ENCODE measurements at regions not wholly inside any gene's neighbourhood (a gene's known extent, or its start where the extent isn't known, plus 50 kb on each side); places are given as distances from the start of the nearest gene placed in this dataset.

DNA sequence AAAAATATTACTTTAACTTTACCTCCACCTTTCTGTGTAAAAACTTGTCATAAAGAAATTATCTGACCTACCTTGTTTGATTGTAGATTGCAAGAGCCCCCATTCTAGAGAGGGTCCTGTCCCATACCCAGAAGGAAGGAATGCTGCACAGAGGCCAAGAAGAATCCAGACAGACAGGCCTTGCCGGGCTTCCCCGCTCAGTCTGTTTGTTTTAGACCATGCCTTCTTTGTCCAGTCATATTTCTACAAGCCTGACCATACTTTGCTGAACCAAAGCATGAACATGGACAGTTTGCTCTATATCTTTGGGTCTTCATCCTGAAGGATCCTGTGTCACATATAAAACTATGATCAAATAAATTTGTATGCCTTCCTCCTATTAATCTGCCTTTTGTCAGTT lies 95.8 kb upstream of the MYCBP2 start:
- DNase-seq = no peak

DNA sequence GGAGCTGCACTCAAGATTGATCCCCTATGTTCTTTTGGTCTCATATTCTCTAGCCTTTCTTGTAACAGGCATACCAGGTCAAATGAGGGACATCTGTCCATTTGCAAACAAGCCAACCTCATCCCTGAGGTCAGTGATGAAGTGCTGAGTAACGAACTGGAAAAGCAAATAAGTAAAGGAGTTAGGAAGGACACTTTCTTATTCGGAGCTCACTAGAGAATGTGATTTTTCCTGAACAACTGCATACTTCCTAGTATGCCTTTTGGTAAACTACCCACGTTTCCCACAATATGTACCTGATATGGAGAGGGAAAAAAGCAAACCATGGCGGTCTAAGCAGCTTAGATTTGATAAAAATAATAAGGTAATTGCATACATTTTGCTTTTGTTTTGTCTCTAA lies 91.0 kb upstream of the MYCBP2 start:
- no peak for DNase-seq

DNA sequence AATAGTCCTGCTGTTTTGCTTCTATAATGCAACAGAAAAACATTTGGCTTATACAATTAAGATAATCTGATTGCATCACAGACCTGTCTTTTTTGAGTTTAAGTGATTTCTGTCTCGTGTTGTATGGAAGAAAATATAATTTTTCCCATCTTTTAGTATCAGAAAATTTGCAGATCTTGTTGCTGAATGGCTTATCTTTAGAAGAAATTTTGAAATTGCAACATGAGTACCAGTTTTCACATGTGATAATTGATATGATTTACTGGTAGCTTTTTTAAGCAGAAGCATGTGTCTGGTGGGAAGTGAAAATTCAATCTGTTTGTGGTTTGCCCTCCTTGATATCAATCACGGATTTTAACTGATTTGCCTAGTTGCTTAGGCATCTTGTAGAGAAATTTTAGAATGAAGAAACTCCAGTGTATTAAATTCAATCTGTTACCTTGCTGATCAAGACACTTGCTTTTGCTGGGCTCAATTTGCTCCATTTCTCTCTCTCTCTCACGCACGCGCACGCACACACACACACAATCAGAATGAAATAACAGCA lies 89.8 kb upstream of the MYCBP2 start:
- no peak for DNase-seq

DNA sequence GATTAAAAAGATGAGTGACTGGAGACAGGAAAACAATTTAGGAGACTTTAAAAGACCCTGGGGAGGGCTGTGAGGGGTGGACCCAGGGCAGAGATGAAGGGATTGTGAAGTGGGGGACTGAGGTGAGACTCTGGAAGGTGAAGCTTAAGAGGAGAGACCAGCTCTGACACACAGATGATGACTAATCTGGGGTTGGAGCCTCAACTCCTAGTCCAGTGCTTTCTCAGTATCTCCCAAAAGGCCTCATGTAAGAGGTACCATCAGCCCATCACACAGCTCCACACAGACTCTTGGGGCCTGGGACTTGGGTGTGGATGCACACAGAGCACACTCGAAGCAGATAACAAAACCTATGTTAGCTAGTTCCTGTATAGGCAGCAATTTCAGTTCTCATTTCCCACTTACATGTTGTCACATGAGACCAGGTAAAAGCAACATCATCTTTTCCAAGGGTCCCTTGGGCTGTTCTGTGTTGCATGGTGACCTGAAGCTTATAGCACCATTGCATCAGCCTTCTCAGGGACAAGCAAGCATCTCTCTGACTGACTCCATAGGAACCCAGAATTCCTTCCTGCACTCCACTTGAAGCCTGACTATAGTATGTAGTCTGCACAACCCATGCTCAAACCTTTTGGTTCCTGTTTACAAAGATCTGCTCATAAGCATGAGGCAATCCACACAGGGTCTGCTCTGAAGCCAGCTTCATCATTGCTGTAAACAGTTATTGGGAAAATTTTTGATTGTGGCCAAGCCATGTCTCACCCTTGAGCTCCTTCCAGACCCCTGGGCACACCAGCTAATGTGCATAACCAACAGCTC lies 88.6 kb upstream of the MYCBP2 start:
- DNase-seq = peak in 1 of 2 experiments; percentile 48

DNA sequence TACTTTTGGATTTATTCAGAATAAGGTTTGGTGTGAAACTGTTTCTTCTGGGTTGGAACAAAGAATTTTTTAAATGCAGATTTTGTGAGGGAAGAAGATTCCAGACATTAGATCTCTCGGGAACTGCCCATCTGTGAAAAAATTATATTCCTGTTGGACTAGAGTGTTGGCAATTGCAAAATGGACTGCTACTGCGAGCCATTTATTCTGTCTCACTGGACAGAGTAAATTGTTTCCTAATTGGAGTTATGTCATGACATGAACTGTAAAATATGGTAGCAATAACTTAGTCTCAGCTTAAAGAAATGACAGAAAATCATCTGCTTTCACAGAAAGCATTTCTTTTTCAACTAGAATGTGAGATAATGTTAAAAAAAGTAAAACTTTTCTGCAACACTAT lies 86.0 kb upstream of the MYCBP2 start:
- no peak for DNase-seq

DNA sequence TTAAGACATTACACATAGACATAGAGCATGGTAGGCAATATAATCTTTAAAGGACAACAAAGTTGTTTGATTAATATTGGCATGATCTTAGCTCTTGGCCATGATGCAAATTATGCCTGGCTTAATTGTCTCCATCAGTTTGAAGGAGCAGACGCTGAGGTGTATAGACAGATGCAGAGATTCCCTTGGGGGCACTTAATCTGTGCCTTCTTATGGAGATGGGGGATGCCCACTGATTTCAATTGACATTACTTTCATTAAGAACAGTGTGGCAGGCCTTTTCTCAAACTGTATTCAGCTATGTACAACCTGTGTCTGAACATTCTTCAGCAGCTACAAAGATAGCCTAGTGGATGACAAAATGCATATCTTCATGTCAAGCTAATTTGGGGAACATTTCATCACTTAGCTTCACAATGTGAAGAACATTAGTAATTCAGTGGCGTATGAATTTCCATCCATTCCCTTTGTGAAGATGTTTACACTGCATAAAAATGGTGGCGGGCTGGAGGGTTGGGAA lies 85.3 kb upstream of the MYCBP2 start:
- no peak for DNase-seq

DNA sequence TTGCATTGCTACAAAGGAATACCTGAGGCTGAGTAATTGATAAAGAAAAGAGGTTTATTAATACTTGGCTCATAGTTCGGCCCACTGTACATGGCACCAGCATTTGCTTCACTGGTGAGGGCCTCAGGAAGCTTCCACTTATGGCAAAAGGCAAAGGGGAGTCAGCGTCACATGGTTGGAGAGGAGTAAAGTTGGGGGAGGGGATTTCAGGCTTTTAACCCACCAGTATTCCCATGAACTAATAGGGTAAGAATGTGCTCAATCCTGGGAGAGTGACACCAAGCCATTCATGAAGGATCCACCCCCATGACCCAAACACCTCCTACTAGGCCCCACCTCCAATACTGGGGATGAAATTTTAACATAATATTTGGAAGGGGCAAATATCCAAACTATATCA lies 82.5 kb upstream of the MYCBP2 start:
- DNase-seq = no peak

DNA sequence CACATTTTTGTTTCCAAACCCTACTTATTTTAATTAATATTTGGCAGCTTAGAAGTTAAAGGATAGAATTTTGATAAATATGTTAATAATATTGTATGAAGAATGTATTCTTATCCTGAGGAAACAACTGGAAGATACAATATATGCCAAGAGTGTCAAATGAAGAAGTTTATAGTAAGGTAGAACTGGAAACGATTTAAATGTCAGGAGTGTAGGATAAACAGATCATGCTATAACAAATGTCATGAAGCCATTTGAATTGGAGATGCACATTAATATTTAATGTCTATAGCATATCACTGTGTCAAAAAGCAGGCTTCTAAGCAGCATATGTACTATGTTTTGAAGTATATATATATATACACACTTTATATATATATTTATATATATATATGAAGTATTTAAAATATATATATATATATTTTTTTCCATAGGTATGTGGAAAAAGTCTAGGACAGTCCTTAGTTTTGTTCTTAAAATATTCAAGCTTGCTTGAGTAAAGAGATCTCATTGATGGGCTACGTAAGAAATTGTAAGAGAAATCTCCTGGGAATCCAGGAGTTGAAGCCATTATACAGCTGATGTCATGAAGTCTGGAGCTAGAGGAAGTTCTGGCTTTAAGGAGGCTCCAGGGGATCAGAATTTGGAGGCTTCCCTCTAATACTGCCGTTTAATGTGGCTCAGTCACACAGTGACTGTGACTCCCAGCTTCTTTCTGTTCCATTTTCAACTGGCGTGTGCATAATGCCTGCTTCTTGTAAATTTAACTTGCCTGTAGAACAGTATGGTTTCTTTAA lies 79.9 kb upstream of the MYCBP2 start:
- no peak for DNase-seq

DNA sequence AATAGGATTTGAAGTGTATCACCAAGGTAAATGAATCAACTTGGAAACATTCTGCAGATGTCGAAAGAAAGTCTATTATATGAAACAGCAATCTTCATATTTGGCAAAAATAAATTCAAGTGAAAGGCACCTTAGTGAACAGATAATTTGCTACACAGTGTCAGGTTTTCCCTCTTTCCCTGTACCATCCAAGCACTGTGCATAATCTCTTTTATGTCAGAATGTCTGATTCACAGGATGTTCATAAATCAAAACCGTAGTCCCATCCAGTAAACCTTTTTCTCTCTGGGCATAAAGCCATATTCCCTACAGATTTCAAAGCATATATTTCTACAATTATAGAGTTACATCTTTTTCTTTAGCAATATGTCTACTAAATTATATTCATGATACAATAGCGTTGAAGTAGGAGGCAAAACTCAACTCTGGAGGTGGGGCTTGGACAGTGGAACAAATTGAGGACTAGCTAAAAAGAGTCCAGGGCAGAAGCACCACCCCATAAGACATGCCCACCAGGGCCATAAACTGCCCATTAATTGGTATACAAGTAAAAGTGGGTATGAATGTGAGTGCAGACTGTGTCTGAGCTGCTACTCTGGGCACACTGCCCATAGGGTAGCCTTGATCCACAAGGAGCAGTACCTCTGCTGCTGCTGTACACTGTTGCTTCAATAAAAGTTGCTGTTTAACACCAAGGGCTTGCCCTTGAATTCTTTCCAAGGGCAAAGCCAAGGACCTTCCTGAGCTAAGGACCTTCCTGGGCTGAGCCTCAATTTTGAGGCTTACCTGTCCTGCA lies 72.1 kb upstream of the MYCBP2 start:
- no peak for DNase-seq

DNA sequence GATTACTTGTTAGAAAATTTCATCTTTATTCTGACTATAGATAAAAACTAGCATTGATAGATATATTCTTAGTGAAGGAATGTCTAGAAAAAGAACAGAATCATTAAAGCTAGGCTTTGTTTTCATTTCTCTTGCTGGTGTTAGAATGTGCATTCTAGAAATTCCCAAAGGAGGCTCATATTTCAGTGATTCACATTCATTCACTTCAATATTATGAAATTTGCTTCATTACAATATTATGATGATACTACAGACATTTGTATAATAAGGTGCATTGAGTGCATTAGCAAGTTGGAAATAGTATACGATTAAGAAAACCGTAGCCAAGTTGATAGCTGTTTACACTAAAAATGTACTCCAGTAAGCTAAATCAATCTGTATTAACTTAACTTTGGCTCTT lies 70.7 kb upstream of the MYCBP2 start:
- no peak for DNase-seq

DNA sequence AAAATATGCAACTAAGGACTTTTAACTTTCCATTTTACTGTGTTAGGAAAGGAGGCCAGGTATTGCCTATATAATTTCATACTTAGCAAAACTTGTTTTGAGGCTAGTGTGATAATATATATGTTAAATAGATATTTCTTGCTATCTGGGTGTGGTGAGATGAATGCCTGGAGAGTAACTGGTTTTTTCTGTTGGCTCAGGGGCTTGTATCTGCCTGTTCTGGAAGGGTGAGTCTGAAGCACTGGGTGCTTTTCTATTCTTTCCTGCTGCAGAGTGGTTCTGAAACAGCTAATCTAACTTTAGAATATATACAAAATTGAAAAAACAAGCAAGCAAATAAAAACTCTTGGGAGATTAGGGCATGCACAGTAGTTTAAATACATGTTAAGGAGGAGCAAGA lies 64.6 kb upstream of the MYCBP2 start:
- DNase-seq = no peak

DNA sequence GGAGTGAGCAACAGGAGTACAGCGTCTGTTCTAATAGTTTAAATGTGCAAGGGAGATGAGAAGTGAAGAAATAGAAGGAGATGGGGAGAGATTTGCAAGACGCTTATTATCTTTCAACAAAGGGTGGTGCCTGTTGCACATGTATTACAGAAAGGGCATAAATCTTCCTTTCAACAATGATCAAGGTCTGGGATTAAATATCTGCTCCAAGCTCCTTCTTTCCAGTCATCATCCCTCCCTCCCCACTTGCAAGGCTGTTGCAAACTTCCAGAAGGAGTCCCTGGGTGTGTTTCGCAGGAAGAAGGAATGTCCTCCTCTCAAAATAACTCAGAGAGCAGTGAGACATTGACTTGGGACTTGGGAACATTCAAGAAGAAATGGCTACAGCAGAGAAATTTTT lies 63.5 kb upstream of the MYCBP2 start:
- no peak for DNase-seq

DNA sequence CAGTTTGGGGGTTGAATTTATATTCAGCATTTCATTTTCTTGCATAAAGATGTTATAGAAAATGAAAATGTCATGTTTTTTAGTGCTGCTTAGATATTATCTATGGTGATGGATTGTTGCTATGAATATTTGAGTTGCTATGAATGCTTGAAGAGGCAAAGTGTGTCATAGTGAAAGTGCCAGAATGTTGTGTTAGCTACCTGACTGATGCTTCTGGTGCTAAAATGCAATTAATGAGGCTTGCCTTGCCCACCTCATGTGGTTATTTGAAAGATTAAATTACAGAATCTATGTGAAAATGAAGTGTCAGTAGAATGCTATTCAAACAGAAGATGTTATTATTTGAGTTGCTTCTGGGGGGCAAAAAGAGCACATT lies 62.7 kb upstream of the MYCBP2 start:
- DNase-seq = no peak

DNA sequence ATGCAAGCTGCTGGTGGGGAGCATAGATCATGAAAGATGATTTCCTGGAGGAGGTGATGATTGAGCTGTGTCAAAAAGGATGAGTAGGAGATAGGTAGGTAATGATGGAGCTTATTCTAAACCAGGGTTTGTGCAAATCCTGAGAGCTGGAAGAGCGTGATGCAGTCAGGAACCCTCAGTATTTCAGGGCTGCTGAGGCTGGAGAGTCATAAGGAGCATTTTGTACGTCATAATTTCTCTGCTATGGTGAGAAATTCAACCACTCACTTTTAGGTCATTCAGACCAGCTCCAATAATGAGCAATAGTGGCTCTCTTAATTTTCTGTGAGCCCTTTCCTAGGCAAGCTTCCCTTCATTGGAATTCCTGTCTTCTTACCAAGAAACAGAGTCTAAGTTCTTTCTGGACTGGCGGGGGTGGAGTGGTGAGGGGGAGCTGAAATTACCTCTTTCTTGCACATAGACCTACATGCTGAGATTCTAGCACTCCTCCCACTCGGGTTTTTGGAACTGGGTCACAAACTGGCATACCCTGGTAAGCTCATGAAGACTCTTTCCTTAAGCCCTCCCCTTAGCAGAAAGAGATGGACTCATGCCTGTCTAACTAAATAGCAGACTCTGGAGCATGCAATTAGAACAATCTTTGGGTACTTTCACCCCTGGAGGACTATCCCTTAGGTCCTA lies 62.2 kb upstream of the MYCBP2 start:
- no peak for DNase-seq

DNA sequence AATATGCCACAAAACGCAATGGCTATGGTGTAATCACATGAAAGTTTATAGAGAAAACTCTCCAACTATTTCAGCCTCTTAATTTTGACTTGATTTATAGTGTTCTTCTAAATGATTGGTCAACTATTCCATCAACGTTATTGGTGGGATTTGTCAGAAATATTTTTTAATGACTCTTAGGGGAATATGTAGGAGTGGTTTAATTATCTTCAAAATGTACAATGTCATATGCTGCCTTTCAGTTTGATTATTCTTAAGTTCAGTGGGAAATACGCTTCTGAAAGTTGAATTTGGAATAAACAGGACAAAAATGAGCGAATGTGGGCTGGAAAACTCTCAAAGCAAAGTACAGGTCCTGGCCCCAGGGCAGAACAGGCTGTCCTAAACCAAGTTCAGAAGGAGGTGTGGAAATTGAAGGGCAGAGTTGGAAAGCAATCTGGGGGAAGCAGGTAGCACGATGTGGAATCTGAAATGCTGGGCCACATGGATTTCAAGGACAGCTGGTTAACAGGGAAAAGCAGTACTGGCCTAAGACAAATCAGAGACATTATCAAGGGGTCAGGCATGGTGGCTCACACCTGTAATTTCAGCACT lies 60.8 kb upstream of the MYCBP2 start:
- no peak for DNase-seq

DNA sequence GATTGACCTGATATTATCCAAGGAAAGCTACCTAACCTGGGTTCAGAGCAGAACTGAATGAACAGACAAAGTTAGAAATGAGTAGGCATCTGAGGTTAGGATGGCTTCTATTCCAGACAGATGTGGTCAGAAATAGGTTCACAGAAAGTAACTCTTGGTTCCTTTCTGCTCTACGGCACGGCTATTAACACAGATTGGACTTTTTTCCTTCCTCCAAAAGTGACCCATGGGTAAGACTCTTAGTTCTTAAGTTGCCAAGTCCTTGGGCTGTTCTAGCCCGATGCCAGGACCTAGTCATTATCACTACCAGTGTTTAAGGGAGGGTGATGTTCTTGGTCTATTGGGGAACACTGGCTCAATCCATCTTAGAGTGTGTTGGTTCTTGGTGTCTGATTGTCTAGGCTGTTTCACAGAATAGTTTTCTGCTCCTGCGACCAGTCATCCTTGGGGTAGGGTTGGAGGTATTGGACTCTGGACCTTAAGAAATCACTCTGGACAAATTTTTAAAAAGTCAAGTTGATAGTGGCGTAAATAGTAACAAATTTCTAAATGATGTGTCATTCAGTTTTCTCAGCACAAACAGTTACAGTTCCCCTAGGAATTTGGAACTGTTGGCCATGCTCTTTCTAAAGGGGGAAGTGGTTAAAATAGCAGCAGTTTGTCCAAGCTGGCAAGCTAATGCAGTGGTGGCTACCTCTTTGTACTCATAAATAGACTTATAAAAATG lies 60.1 kb upstream of the MYCBP2 start:
- no peak for DNase-seq

DNA sequence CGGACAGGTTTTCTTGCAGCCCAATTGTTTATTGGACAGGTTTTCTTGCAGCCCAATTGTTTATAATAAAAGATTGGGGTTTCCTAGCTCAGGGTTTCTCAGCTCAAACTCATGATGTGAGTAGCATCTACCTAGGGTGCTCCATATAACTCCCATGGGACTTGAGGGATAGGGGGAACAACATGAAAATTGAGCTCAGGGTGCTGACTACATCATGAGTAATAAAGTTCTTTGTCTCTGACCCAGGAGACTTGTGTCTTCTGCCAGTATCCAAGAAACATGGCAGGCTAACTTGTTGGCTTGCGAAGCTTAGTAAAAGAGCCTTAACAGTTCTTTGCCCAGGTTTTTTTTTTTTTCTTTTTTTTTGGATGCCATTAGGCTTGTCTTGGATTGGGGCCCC lies 59.2 kb upstream of the MYCBP2 start:
- no peak for DNase-seq

DNA sequence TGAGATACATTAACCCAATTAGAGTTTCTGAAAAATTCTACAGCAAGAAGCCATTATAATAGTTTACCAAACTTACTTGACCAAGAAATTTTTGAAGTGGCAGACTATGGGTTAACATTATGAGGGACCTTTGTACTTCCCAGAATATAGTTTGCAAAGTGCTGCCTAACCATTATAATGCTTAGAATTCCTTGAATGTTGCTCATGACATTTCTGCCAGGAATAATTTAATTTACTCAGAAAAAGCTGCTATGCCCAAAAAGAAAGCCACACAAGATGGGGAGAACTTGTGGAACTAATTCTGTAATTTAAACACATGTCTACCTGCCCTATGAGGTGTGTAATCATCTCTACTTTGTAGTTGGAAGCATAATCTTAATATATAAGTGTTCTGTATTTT lies 58.1 kb upstream of the MYCBP2 start:
- DNase-seq = no peak

DNA sequence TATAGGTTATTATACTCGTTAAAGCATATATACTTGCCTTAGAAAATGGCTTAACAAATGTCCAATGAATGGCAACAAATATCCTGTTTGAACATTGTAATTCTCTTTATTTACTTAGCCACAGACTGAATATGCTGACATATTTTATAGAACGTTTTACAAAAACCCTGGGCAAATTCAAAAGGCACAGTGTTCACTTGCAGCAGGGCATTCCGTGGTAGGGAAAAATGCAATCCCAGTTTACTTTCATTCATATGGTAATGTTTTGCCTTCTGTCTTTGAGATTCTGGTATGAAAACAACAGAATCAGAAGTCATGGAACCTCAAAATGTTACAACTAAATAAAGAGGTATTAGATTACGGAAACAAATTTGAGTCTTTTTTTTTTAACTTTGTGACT lies 56.2 kb upstream of the MYCBP2 start:
- DNase-seq = no peak

DNA sequence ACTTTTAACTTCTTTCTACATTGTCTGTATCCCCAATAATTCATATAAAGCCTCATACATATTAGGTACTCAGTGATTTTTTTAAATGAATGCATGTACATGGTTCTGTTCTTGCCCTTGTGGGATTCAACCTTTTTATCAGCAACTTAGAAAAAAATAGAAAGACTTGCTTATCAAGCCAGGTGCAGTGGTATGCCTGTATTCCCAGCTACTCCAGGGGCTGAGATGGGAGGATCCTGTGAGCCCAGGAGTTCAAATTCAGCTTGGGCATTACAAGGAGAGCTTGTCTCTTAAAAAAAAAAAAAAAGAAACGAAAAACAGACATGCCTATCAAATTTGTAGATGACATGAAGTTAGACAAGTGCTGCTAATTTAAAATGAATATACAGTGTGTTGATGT lies 54.2 kb upstream of the MYCBP2 start:
- no peak for DNase-seq

DNA sequence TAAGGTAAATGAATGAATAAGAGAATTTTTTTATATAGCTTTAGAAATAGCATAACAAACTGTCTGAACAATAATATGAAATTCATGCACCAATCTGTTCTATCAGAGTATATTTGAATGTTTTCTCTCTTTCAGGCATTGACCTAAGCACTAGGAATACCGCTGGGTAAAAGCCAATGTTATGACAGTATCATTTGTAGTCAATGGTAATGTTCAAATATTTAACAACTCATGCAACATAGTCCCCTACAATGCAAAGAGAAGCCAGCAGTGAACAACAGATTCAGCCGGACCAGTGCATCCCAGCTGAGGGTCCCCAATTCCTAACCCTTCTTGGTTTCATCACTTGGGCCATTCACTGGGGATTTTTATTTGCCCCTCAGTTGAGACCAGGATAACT lies 52.6 kb upstream of the MYCBP2 start:
- DNase-seq = no peak

Data from NCI-H1930 (cell line).